ENCODE measurements at regions not wholly inside any gene's neighbourhood (a gene's known extent, or its start where the extent isn't known, plus 50 kb on each side); places are given as distances from the start of the nearest gene placed in this dataset.
A peak's percentile ranks its signal among the peaks of the same experiment; 100 is the strongest.

DNA sequence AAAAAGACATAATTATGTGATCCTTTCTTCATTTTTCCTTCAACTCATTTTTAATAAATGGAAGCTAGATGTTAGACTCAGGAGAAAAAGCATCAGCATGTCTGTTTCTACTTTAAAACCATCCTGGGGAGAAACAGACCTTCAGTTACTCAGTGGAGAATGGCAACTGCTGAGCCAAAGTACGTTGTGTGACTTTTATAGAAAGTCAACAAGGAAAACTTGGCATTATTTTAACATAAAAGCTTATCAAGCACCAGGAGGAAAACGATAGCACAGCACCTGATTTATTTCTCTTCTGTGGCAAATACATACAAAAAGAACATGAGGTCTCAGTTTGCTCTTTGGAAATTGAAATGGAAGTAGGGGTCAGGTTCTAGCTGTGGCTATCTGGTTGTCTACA is 115.3 kb upstream of the RIPOR2 start:
- WGBS (ENCODE audit: extremely low coverage, insufficient coverage, low lambda C conversion rate): no CpG with 5 or more reads among the region's 2 CpGs

DNA sequence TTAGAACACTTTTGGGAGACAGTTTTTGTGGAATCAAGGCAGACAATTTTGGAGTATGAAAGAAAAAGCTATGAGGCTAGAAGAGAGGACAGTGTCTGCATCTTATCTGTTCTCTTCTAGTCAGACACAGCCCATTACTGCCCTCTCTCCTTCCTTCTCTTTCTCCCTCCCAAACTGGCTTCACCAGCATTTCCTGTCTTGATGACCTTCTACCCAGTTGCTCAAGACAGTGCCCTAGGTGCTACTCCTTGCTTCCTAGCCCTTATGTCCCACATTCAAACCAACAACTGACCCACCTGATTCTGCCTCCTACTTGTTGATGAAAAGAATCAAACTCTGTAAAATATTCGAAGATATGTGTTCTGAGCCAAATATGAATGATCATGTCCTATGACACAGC is 116.4 kb upstream of the RIPOR2 start:
- Histone ChIP-seq H3K9ac (ENCODE audit: low read length) (no peak overlapping the region), H2AK5ac (ENCODE audit: low read length) (no peak overlapping the region), H3K79me2 (ENCODE audit: control insufficient read depth, insufficient read depth, low read length) (no peaks in the 10 kb centered on the region), H3K4me2 (ENCODE audit: low read length) (no peak overlapping the region), H3K27ac (ENCODE audit: low read depth, low read length) (no peak overlapping the region), H3K27me3 (ENCODE audit: insufficient read depth, low read length, poor library complexity) (no peaks in the 10 kb centered on the region), H3K4me1 (ENCODE audit: control insufficient read depth, low read depth, low read length) (no peaks in the 10 kb centered on the region), H4K8ac (ENCODE audit: low read depth, low read length) (no peak overlapping the region), H2BK5ac (ENCODE audit: low read length) (no peak overlapping the region), H3K4me3 (ENCODE audit: low read length) (no peak overlapping the region), H3K23ac (ENCODE audit: low read length) (no peak overlapping the region), H3K36me3 (ENCODE audit: control insufficient read depth, insufficient read depth, low read length) (no peaks in the 10 kb centered on the region), H3K4ac (ENCODE audit: low read depth, low read length) (no peak overlapping the region), H4K5ac (ENCODE audit: low read length) (no peak overlapping the region), H3K18ac (ENCODE audit: low read length) (no peak overlapping the region), H3K56ac (ENCODE audit: low read length) (no peak overlapping the region), H2BK120ac (ENCODE audit: low read depth, low read length) (no peak overlapping the region), H3K79me1 (ENCODE audit: low read length) (no peaks in the 10 kb centered on the region), H2BK15ac (replicated peaks; ENCODE audit: low read depth) (no peak overlapping the region)
- DNase-seq: no peak
- no CpG with 5 or more reads among the region's 1 CpG for WGBS (ENCODE audit: extremely low coverage, insufficient coverage, low lambda C conversion rate)

More for the DNA sequence above, 115.3 kb upstream of the RIPOR2 start:
- no peak overlapping the region for H3K4ac ChIP-seq (ENCODE audit: low read depth, low read length)
- H3K56ac ChIP-seq (ENCODE audit: low read length): no peak overlapping the region
- no peaks in the 10 kb centered on the region for H3K4me1 ChIP-seq (ENCODE audit: control insufficient read depth, low read depth, low read length)
- no peak overlapping the region for H4K8ac ChIP-seq (ENCODE audit: low read depth, low read length)
- no peak overlapping the region for H3K18ac ChIP-seq (ENCODE audit: low read length)
- H3K79me1 ChIP-seq (ENCODE audit: low read length): no peaks in the 10 kb centered on the region
- no peak overlapping the region for H2AK5ac ChIP-seq (ENCODE audit: low read length)
- no peak overlapping the region for H3K23ac ChIP-seq (ENCODE audit: low read length)
- H3K79me2 ChIP-seq (ENCODE audit: control insufficient read depth, insufficient read depth, low read length): no peaks in the 10 kb centered on the region
- H3K9ac ChIP-seq (ENCODE audit: low read length): no peak overlapping the region
- H3K36me3 ChIP-seq (ENCODE audit: control insufficient read depth, insufficient read depth, low read length): no peaks in the 10 kb centered on the region
- H3K27ac ChIP-seq (ENCODE audit: low read depth, low read length): no peak overlapping the region
- no peak overlapping the region for H3K4me3 ChIP-seq (ENCODE audit: low read length)
- no peak overlapping the region for H3K4me2 ChIP-seq (ENCODE audit: low read length)
- H4K5ac ChIP-seq (ENCODE audit: low read length): no peak overlapping the region
- no peak overlapping the region for H2BK15ac ChIP-seq (replicated peaks; ENCODE audit: low read depth)
- no peak overlapping the region for H2BK120ac ChIP-seq (ENCODE audit: low read depth, low read length)
- no peak overlapping the region for H2BK5ac ChIP-seq (ENCODE audit: low read length)
- no peak for DNase-seq
- no peaks in the 10 kb centered on the region for H3K27me3 ChIP-seq (ENCODE audit: insufficient read depth, low read length, poor library complexity)

DNA sequence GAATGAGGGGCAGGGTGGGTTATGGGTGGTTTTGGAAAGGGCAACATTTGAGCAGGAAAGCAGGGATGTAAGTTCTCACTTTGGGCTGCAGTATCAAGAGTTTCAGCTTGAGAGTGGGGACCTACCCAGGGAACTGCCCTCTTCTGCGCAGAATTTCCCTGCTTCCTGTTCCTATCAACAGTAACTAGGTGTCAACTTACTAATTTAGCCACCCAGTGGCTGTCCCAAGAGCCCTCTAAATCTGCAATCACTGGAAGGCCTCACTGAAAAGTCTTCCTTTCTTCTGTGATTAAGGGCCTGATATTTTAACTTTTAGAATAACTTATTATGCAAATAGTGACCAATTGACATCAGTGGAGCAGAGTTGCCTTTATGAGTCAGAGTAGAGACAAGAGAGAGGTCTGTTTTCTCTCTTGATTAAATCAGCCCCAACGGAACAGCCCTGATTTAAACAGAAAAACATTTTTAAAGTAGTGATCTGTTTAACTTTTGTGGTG is 118.2 kb upstream of the RIPOR2 start:
- no peak overlapping the region for H3K27ac ChIP-seq (ENCODE audit: low read depth, low read length)
- H3K4me1 ChIP-seq (ENCODE audit: control insufficient read depth, low read depth, low read length): no peaks in the 10 kb centered on the region
- H3K23ac ChIP-seq (ENCODE audit: low read length): no peak overlapping the region
- H3K4me2 ChIP-seq (ENCODE audit: low read length): no peak overlapping the region
- H3K4ac ChIP-seq (ENCODE audit: low read depth, low read length): no peak overlapping the region
- H2BK120ac ChIP-seq (ENCODE audit: low read depth, low read length): no peak overlapping the region
- no peaks in the 10 kb centered on the region for H3K79me2 ChIP-seq (ENCODE audit: control insufficient read depth, insufficient read depth, low read length)
- WGBS (ENCODE audit: extremely low coverage, insufficient coverage, low lambda C conversion rate): no CpG with 5 or more reads among the region's 2 CpGs
- H2AK5ac ChIP-seq (ENCODE audit: low read length): no peak overlapping the region
- H3K27me3 ChIP-seq (ENCODE audit: insufficient read depth, low read length, poor library complexity): no peaks in the 10 kb centered on the region
- DNase-seq: peak; percentile 17
- no peaks in the 10 kb centered on the region for H3K36me3 ChIP-seq (ENCODE audit: control insufficient read depth, insufficient read depth, low read length)
- no peak overlapping the region for H3K4me3 ChIP-seq (ENCODE audit: low read length)
- no peak overlapping the region for H4K5ac ChIP-seq (ENCODE audit: low read length)
- H3K79me1 ChIP-seq (ENCODE audit: low read length): no peaks in the 10 kb centered on the region
- H2BK5ac ChIP-seq (ENCODE audit: low read length): no peak overlapping the region
- no peak overlapping the region for H3K18ac ChIP-seq (ENCODE audit: low read length)
- H2BK15ac ChIP-seq (replicated peaks; ENCODE audit: low read depth): no peak overlapping the region
- H3K9ac ChIP-seq (ENCODE audit: low read length): no peak overlapping the region
- no peak overlapping the region for H4K8ac ChIP-seq (ENCODE audit: low read depth, low read length)
- no peak overlapping the region for H3K56ac ChIP-seq (ENCODE audit: low read length)

DNA sequence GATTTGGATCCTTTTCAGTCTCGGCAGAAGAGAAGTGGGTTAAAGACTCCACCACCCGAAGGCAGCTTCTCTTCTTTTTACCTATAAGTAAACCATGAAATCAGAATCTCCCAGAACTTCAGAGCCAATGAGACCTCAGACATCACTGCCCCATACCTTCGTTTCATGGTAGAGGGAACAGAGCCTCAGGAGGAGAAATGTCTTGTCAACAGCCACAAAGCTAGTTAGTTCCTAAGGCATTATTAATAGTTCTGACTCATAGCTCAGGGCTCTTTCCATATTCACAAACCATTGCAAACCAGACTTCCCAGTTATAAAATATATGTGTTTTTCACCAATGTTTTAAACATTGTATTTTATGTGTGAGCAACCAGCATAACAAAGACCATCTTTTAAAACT is 118.7 kb upstream of the RIPOR2 start:
- no peak overlapping the region for H3K4me3 ChIP-seq (ENCODE audit: low read length)
- WGBS (ENCODE audit: extremely low coverage, insufficient coverage, low lambda C conversion rate): no CpG with 5 or more reads among the region's 3 CpGs

DNA sequence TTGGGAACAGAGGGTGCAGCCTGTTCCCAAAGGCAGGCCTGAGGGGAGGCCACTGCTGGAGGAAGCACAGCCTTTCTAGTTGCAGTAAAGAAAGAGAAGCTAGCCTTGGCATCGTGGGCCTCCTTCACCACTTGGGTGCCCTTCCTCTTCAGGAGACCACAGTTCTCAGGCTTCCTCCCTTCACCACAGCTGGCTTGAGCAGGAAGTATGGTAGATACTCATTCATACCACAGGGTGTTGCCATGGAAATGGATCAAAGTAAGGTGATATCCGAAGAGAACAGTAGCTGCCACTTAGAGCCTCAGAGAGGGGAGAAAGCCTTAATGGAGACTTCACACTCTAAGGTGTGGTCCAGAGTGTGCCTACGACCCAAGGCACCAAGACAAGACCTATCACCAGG is 120.4 kb upstream of the RIPOR2 start:
- Histone ChIP-seq H3K79me1 (ENCODE audit: low read length) (no peaks in the 10 kb centered on the region), H3K4me2 (ENCODE audit: low read length) (no peak overlapping the region), H4K5ac (ENCODE audit: low read length) (no peak overlapping the region), H2AK5ac (ENCODE audit: low read length) (no peak overlapping the region), H3K4ac (ENCODE audit: low read depth, low read length) (no peak overlapping the region), H3K9ac (ENCODE audit: low read length) (no peak overlapping the region), H4K8ac (ENCODE audit: low read depth, low read length) (no peak overlapping the region), H2BK5ac (ENCODE audit: low read length) (no peak overlapping the region), H3K79me2 (ENCODE audit: control insufficient read depth, insufficient read depth, low read length) (no peaks in the 10 kb centered on the region), H3K4me1 (ENCODE audit: control insufficient read depth, low read depth, low read length) (no peaks in the 10 kb centered on the region), H3K23ac (ENCODE audit: low read length) (no peak overlapping the region), H3K18ac (ENCODE audit: low read length) (no peak overlapping the region), H2BK15ac (replicated peaks; ENCODE audit: low read depth) (no peak overlapping the region), H3K56ac (ENCODE audit: low read length) (no peak overlapping the region), H3K4me3 (ENCODE audit: low read length) (no peak overlapping the region), H3K27me3 (ENCODE audit: insufficient read depth, low read length, poor library complexity) (no peaks in the 10 kb centered on the region), H3K27ac (ENCODE audit: low read depth, low read length) (no peak overlapping the region), H3K36me3 (ENCODE audit: control insufficient read depth, insufficient read depth, low read length) (no peaks in the 10 kb centered on the region), H2BK120ac (ENCODE audit: low read depth, low read length) (no peak overlapping the region)
- peak; percentile 20 for DNase-seq
- WGBS (ENCODE audit: extremely low coverage, insufficient coverage, low lambda C conversion rate): no CpG with 5 or more reads among the region's 3 CpGs

More for the DNA sequence above, 118.7 kb upstream of the RIPOR2 start:
- H3K4me1 ChIP-seq (ENCODE audit: control insufficient read depth, low read depth, low read length): no peaks in the 10 kb centered on the region
- no peak overlapping the region for H2BK5ac ChIP-seq (ENCODE audit: low read length)
- DNase-seq: no peak
- H2BK120ac ChIP-seq (ENCODE audit: low read depth, low read length): no peak overlapping the region
- no peaks in the 10 kb centered on the region for H3K36me3 ChIP-seq (ENCODE audit: control insufficient read depth, insufficient read depth, low read length)
- H3K4me2 ChIP-seq (ENCODE audit: low read length): no peak overlapping the region
- no peak overlapping the region for H3K9ac ChIP-seq (ENCODE audit: low read length)
- H3K27ac ChIP-seq (ENCODE audit: low read depth, low read length): no peak overlapping the region
- H3K27me3 ChIP-seq (ENCODE audit: insufficient read depth, low read length, poor library complexity): no peaks in the 10 kb centered on the region
- H2AK5ac ChIP-seq (ENCODE audit: low read length): no peak overlapping the region
- H3K79me1 ChIP-seq (ENCODE audit: low read length): no peaks in the 10 kb centered on the region
- H2BK15ac ChIP-seq (replicated peaks; ENCODE audit: low read depth): no peak overlapping the region
- no peaks in the 10 kb centered on the region for H3K79me2 ChIP-seq (ENCODE audit: control insufficient read depth, insufficient read depth, low read length)
- H4K8ac ChIP-seq (ENCODE audit: low read depth, low read length): no peak overlapping the region
- H3K56ac ChIP-seq (ENCODE audit: low read length): no peak overlapping the region
- H3K4ac ChIP-seq (ENCODE audit: low read depth, low read length): no peak overlapping the region
- H4K5ac ChIP-seq (ENCODE audit: low read length): no peak overlapping the region
- H3K23ac ChIP-seq (ENCODE audit: low read length): no peak overlapping the region
- H3K18ac ChIP-seq (ENCODE audit: low read length): no peak overlapping the region

DNA sequence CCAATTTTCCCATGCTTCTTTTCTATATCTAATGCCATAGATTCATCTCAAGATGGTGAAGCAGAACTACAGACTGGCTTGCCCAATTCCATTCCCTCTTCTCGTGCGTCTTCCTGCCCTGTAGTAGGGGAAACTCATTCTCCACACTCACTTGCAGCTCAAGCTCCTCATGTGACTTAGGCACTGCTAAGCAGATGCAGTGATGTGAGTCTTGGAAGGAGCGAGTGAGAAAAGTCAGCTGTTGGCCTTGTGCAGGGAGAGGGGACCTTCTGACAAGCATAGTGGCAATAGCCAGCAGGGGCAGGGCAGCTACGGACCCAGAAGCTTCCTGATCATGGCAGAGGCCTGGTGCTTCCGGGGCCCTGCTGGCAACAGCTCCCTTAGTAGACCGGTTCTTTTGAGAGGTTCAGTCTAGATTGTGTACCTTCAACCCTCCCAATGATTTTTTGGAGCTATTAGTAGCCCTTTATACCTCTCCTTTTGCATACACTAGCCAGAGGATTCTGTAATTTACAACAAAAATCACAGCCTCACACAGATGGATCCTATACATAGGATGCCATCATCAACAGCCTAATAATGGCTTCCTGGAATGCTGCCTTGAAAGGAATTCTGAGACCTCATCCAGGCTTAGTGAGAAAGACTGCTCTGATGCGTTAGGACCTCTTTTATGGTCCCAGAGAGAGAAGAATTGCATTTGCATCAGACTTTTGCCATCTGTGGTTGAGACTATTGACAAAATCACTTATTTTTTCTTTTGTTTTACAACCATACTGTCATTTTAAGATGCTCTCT is 121.5 kb upstream of the RIPOR2 start:
- Histone ChIP-seq H3K18ac (ENCODE audit: low read length) (no peak overlapping the region), H3K4ac (ENCODE audit: low read depth, low read length) (no peak overlapping the region), H4K5ac (ENCODE audit: low read length) (no peak overlapping the region), H3K56ac (ENCODE audit: low read length) (no peak overlapping the region), H3K4me2 (ENCODE audit: low read length) (no peak overlapping the region), H3K9ac (ENCODE audit: low read length) (no peak overlapping the region), H2BK5ac (ENCODE audit: low read length) (no peak overlapping the region), H2AK5ac (ENCODE audit: low read length) (no peak overlapping the region), H3K36me3 (ENCODE audit: control insufficient read depth, insufficient read depth, low read length) (no peaks in the 10 kb centered on the region), H4K8ac (ENCODE audit: low read depth, low read length) (no peak overlapping the region), H2BK120ac (ENCODE audit: low read depth, low read length) (no peak overlapping the region), H3K27ac (ENCODE audit: low read depth, low read length) (no peak overlapping the region), H2BK15ac (replicated peaks; ENCODE audit: low read depth) (no peak overlapping the region), H3K23ac (ENCODE audit: low read length) (no peak overlapping the region), H3K4me1 (ENCODE audit: control insufficient read depth, low read depth, low read length) (no peaks in the 10 kb centered on the region), H3K79me2 (ENCODE audit: control insufficient read depth, insufficient read depth, low read length) (no peaks in the 10 kb centered on the region), H3K27me3 (ENCODE audit: insufficient read depth, low read length, poor library complexity) (no peaks in the 10 kb centered on the region), H3K4me3 (ENCODE audit: low read length) (no peak overlapping the region), H3K79me1 (ENCODE audit: low read length) (no peaks in the 10 kb centered on the region)
- WGBS (ENCODE audit: extremely low coverage, insufficient coverage, low lambda C conversion rate): no CpG with 5 or more reads among the region's 7 CpGs
- DNase-seq: no peak
